22Rv1 (cell line): ENCODE measurements at regions not wholly inside any gene's neighbourhood (a gene's known extent, or its start where the extent isn't known, plus 50 kb on each side); places are given as distances from the start of the nearest gene placed in this dataset.

ENCODE experiments used
- CTCF ChIP-seq: fragments of 450-650 bp; IDR thresholded peaks from 2 replicates; pipeline ENCODE4 v1.5.1; 2017; ENCODE audit warnings: mild to moderate bottlenecking
- ZFX ChIP-seq: fragments of 450-650 bp; IDR thresholded peaks from 2 replicates; pipeline ENCODE4 v1.6.1; 2017; ENCODE audit warnings: antibody characterized with exemption, borderline replicate concordance

DNA sequence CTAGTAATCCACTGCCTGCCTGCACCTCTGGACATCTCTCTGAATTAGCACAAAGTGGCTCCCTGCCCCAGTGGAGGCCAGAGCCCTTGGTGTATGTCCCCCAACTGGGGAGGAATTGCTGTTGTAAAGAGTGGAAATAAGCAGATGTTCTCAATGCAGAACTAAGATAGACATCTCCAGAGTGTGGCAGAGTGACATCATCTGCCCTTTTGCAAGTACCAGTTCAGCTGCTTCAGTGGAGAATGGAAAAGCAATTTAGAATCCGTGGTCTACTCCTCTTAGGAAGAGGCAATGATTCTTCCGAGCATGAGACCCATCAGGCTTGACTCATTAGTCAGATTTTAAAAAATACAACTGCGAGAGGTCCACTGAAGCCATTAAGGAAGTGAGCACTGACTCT is 1512.0 kb upstream of the GOT2 start:
- no peak for TF ChIP-seq CTCF
- TF ChIP-seq ZFX = no peak
